ENCODE measurements at regions not wholly inside any gene's neighbourhood (a gene's known extent, or its start where the extent isn't known, plus 50 kb on each side); places are given as distances from the start of the nearest gene placed in this dataset.

- TF ChIP-seq CTCF (optimal IDR thresholded peaks at IDR 0.05 in 1 of 3, IDR thresholded peaks at IDR 0.05 in 1 of 3, conservative IDR thresholded peaks at IDR 0.05 in 1 of 3; ENCODE audit: extremely low read depth in 1 of 3, insufficient read depth in 2 of 3, low read length in 3 of 3) (no peak), EZH2 (IDR thresholded peaks at IDR 0.05; ENCODE audit: low read length) (no peak)
These were observed 117.7 kb downstream of the PTPRS start for GRCh38 chr19:5222821-5223321.
